Endothelial cell (in vitro differentiated cells): ENCODE measurements at regions not wholly inside any gene's neighbourhood (a gene's known extent, or its start where the extent isn't known, plus 50 kb on each side); places are given as distances from the start of the nearest gene placed in this dataset.

Experiments used
- DNase-seq: peaks from one replicate; pipeline ENCODE4 v3.0.0; 2021; ENCODE audit warnings: low spot score
- H3K27ac Mint-ChIP-seq: one replicate; pipeline ENCODE4 v1.8.0; 2021; ENCODE audit warnings: mixed read lengths, inconsistent platforms; ENCODE audit not compliant: unreplicated experiment
- H3K27me3 Mint-ChIP-seq: one replicate; pipeline ENCODE4 v1.8.0; 2021; ENCODE audit warnings: mild to moderate bottlenecking, moderate library complexity, mixed read lengths, inconsistent platforms; ENCODE audit not compliant: unreplicated experiment
- H3K36me3 Mint-ChIP-seq: one replicate; pipeline ENCODE4 v1.8.0; 2021; ENCODE audit warnings: mild to moderate bottlenecking, low read depth, mixed read lengths, inconsistent platforms; ENCODE audit not compliant: unreplicated experiment
- H3K4me1 Mint-ChIP-seq: one replicate; pipeline ENCODE4 v1.8.0; 2021; ENCODE audit warnings: mild to moderate bottlenecking, mixed read lengths, inconsistent platforms; ENCODE audit not compliant: unreplicated experiment
- H3K4me3 Mint-ChIP-seq: one replicate; pipeline ENCODE4 v1.8.0; 2021; ENCODE audit warnings: mild to moderate bottlenecking, mixed read lengths, inconsistent platforms; ENCODE audit not compliant: unreplicated experiment
- H3K9me3 Mint-ChIP-seq: one replicate; pipeline ENCODE4 v1.8.0; 2021; ENCODE audit warnings: mixed read lengths, inconsistent platforms; ENCODE audit not compliant: unreplicated experiment
- CTCF ChIP-seq: fragments of 200-600 bp; sonication (generic); IDR thresholded peaks from one replicate; pipeline ENCODE4 v1.5.0; 2021; ENCODE audit warnings: antibody characterized with exemption; ENCODE audit not compliant: unreplicated experiment

- Mint-ChIP-seq H3K4me3 (no peak overlapping the region), H3K27me3 (no peaks in the 10 kb centered on the region), H3K9me3 (no peaks in the 10 kb centered on the region), H3K27ac (no peak overlapping the region), H3K4me1 (no peaks in the 10 kb centered on the region), H3K36me3 (no peaks in the 10 kb centered on the region)
- DNase-seq = no peak
- no peak for TF ChIP-seq CTCF
These were observed 181.1 kb downstream of the SOX2 start for GRCh38 chr3:181892848-181893247.

GRCh38 chr3:181896605-181897004, 184.9 kb downstream of the SOX2 start:
- no peak for DNase-seq
- H3K27me3 Mint-ChIP-seq = peaks cover 1% of the 10 kb centered on the region
- H3K9me3 Mint-ChIP-seq = no peaks in the 10 kb centered on the region
- no peak for TF ChIP-seq CTCF
- no peaks in the 10 kb centered on the region for H3K4me1 Mint-ChIP-seq
- H3K36me3 Mint-ChIP-seq = no peaks in the 10 kb centered on the region
- no peak overlapping the region for H3K27ac Mint-ChIP-seq
- no peak overlapping the region for H3K4me3 Mint-ChIP-seq

- H3K36me3 Mint-ChIP-seq = no peaks in the 10 kb centered on the region
- H3K9me3 Mint-ChIP-seq = no peaks in the 10 kb centered on the region
- no peaks in the 10 kb centered on the region for H3K4me1 Mint-ChIP-seq
- peaks cover 1% of the 10 kb centered on the region for H3K27me3 Mint-ChIP-seq
- DNase-seq = no peak
- H3K4me3 Mint-ChIP-seq = no peak overlapping the region
- no peak for TF ChIP-seq CTCF
- H3K27ac Mint-ChIP-seq = no peak overlapping the region
These were observed 188.0 kb downstream of the SOX2 start for GRCh38 chr3:181899702-181900101.

- Mint-ChIP-seq H3K36me3 (no peaks in the 10 kb centered on the region), H3K4me1 (no peaks in the 10 kb centered on the region)
- TF ChIP-seq CTCF = no peak
These were observed 189.9 kb downstream of the SOX2 start for GRCh38 chr3:181901626-181902025.

GRCh38 chr3:181906338-181906737, 194.6 kb downstream of the SOX2 start:
- no peak for TF ChIP-seq CTCF
- Mint-ChIP-seq H3K4me3 (no peak overlapping the region), H3K27me3 (no peaks in the 10 kb centered on the region), H3K36me3 (no peaks in the 10 kb centered on the region), H3K27ac (no peak overlapping the region), H3K4me1 (peaks cover 6% of the 10 kb centered on the region), H3K9me3 (no peaks in the 10 kb centered on the region)
- DNase-seq = no peak

More at GRCh38 chr3:181901626-181902025, 189.9 kb downstream of the SOX2 start:
- DNase-seq = no peak
- Mint-ChIP-seq H3K27ac (no peak overlapping the region), H3K9me3 (no peaks in the 10 kb centered on the region), H3K4me3 (no peak overlapping the region), H3K27me3 (peaks cover 1% of the 10 kb centered on the region)
